AG08396 (cell line): ENCODE measurements at regions not wholly inside any gene's neighbourhood (a gene's known extent, or its start where the extent isn't known, plus 50 kb on each side); places are given as distances from the start of the nearest gene placed in this dataset.

Experiments used
- DNase-seq: peaks from one replicate; pipeline ENCODE4 v3.0.0; 2012; ENCODE audit warnings: low spot score, mixed read lengths

GRCh38 chr12:84741031-84741430 is 171.6 kb downstream of the SLC6A15 start:
- DNase-seq = no peak

- no peak for DNase-seq
Measured at GRCh38 chr12:84740602-84741001, 172.0 kb downstream of the SLC6A15 start.

GRCh38 chr12:84738481-84738972 is 174.1 kb downstream of the SLC6A15 start:
- DNase-seq = peak; percentile 5

GRCh38 chr12:84732828-84733340 is 179.7 kb downstream of the SLC6A15 start:
- no peak for DNase-seq

- DNase-seq = no peak
Measured at GRCh38 chr12:84730561-84731162, 181.9 kb downstream of the SLC6A15 start.

- DNase-seq = no peak
Measured at GRCh38 chr12:84727961-84728360, 184.6 kb downstream of the SLC6A15 start.

- DNase-seq = no peak
Measured at GRCh38 chr12:84726780-84727179, 185.8 kb downstream of the SLC6A15 start.

- DNase-seq = no peak
Measured at GRCh38 chr12:84723988-84724387, 188.6 kb downstream of the SLC6A15 start.

GRCh38 chr12:84719997-84720396 is 192.6 kb downstream of the SLC6A15 start:
- DNase-seq = no peak

GRCh38 chr12:84718906-84719305 is 193.7 kb downstream of the SLC6A15 start:
- DNase-seq = no peak

GRCh38 chr12:84712747-84713146 is 199.9 kb downstream of the SLC6A15 start:
- no peak for DNase-seq

- DNase-seq = no peak
Measured at GRCh38 chr12:84706374-84706773, 206.2 kb downstream of the SLC6A15 start.

GRCh38 chr12:84704856-84705255 is 207.7 kb downstream of the SLC6A15 start:
- no peak for DNase-seq

GRCh38 chr12:84702001-84702400 is 210.6 kb downstream of the SLC6A15 start:
- no peak for DNase-seq

GRCh38 chr12:84701041-84701440 is 211.6 kb downstream of the SLC6A15 start:
- DNase-seq = no peak

- DNase-seq = no peak
Measured at GRCh38 chr12:84698576-84699333, 213.8 kb downstream of the SLC6A15 start.

- no peak for DNase-seq
Measured at GRCh38 chr12:84696908-84697540, 215.6 kb downstream of the SLC6A15 start.

- no peak for DNase-seq
Measured at GRCh38 chr12:84696281-84696680, 216.3 kb downstream of the SLC6A15 start.

- DNase-seq = no peak
Measured at GRCh38 chr12:84694116-84694515, 218.5 kb downstream of the SLC6A15 start.

GRCh38 chr12:84692071-84692470 is 220.5 kb downstream of the SLC6A15 start:
- DNase-seq = no peak

- DNase-seq = no peak
Measured at GRCh38 chr12:84691266-84691665, 221.3 kb downstream of the SLC6A15 start.

GRCh38 chr12:84689638-84690037 is 223.0 kb downstream of the SLC6A15 start:
- no peak for DNase-seq

- no peak for DNase-seq
Measured at GRCh38 chr12:84685379-84685778, 227.2 kb downstream of the SLC6A15 start.
